H9 (cell line): ENCODE measurements at regions not wholly inside any gene's neighbourhood (a gene's known extent, or its start where the extent isn't known, plus 50 kb on each side); places are given as distances from the start of the nearest gene placed in this dataset.

Source experiments
- DNase-seq: peaks from one replicate; pipeline ENCODE4 v3.0.0-alpha.2; 2017
- H2AFZ ChIP-seq: one replicate; pipeline ENCODE4 v1.6.1; 2013; ENCODE audit warnings: mild to moderate bottlenecking, low read length, control low read depth, moderate library complexity
- H2AK5ac ChIP-seq: 2 replicates; pipeline ENCODE4 v1.6.1; 2013; ENCODE audit warnings: low read length, control low read depth, mixed read lengths; ENCODE audit not compliant: insufficient read length
- H2BK120ac ChIP-seq: one replicate; pipeline ENCODE4 v1.6.1; 2013; ENCODE audit warnings: low read depth, mild to moderate bottlenecking, low read length, control low read depth, inconsistent platforms; ENCODE audit not compliant: poor library complexity, severe bottlenecking
- H2BK12ac ChIP-seq: 2 replicates; pipeline ENCODE4 v1.6.1; 2013; ENCODE audit warnings: low read length, control low read depth, mixed read lengths, low read depth; ENCODE audit not compliant: insufficient read length
- H2BK15ac ChIP-seq: 2 replicates; pipeline ENCODE4 v1.6.1; 2013; ENCODE audit warnings: low read depth, low read length, control low read depth
- H2BK20ac ChIP-seq: one replicate; pipeline ENCODE4 v1.6.1; 2013; ENCODE audit warnings: low read depth, mild to moderate bottlenecking, low read length, control low read depth, inconsistent platforms; ENCODE audit not compliant: poor library complexity, severe bottlenecking
- H2BK5ac ChIP-seq: 2 replicates; pipeline ENCODE4 v1.6.1; 2013; ENCODE audit warnings: low read length, control low read depth, mixed read lengths; ENCODE audit not compliant: insufficient read length
- H3K14ac ChIP-seq: 2 replicates; pipeline ENCODE4 v1.6.1; 2013; ENCODE audit warnings: low read length, control low read depth; ENCODE audit not compliant: insufficient read depth
- H3K18ac ChIP-seq: 2 replicates; pipeline ENCODE4 v1.6.1; 2013; ENCODE audit warnings: low read depth, mild to moderate bottlenecking, mixed read lengths, low read length, control low read depth; ENCODE audit not compliant: insufficient read length
- H3K23ac ChIP-seq: 2 replicates; pipeline ENCODE4 v1.6.1; 2013; ENCODE audit warnings: low read length, control low read depth, mixed read lengths, low read depth; ENCODE audit not compliant: insufficient read length
- H3K23me2 ChIP-seq: 2 replicates; pipeline ENCODE4 v1.6.1; 2013; ENCODE audit warnings: low read depth, mild to moderate bottlenecking, mixed read lengths, low read length, control low read depth; ENCODE audit not compliant: insufficient read length, poor library complexity, severe bottlenecking
- H3K27ac ChIP-seq: 2 replicates; pipeline ENCODE4 v1.5.1; 2013; ENCODE audit warnings: low read length, control low read depth, mixed read lengths, low read depth; ENCODE audit not compliant: insufficient read length
- H3K27me3 ChIP-seq: 2 replicates; pipeline ENCODE4 v1.6.1; 2013; ENCODE audit warnings: low read length, control low read depth, inconsistent platforms; ENCODE audit not compliant: insufficient read depth
- H3K4ac ChIP-seq: 2 replicates; pipeline ENCODE4 v1.6.1; 2013; ENCODE audit warnings: low read depth, mild to moderate bottlenecking, control low read depth, inconsistent platforms, low read length, moderate library complexity
- H3K4me1 ChIP-seq: 2 replicates; pipeline ENCODE4 v1.6.1; 2013; ENCODE audit warnings: low read length, control low read depth, inconsistent platforms; ENCODE audit not compliant: insufficient read depth
- H3K4me2 ChIP-seq: 2 replicates; pipeline ENCODE4 v1.6.1; 2013; ENCODE audit warnings: low read length, control low read depth, mixed read lengths; ENCODE audit not compliant: insufficient read length, insufficient read depth
- H3K56ac ChIP-seq: 2 replicates; pipeline ENCODE4 v1.6.1; 2013; ENCODE audit warnings: low read depth, mild to moderate bottlenecking, mixed read lengths, low read length, control low read depth; ENCODE audit not compliant: insufficient read length
- H3K79me1 ChIP-seq: 2 replicates; pipeline ENCODE4 v1.6.1; 2013; ENCODE audit warnings: low read depth, mild to moderate bottlenecking, moderate library complexity, low read length, control low read depth, inconsistent platforms; ENCODE audit not compliant: insufficient read depth, poor library complexity, severe bottlenecking
- H3K79me2 ChIP-seq: 2 replicates; pipeline ENCODE4 v1.6.1; 2013; ENCODE audit warnings: low read length, control low read depth, inconsistent platforms; ENCODE audit not compliant: insufficient read depth
- H3K9ac ChIP-seq: 2 replicates; pipeline ENCODE4 v1.6.1; 2013; ENCODE audit warnings: low read length, control low read depth, mixed read lengths; ENCODE audit not compliant: insufficient read length; ENCODE audit errors: extremely low read depth
- H3K9me3 ChIP-seq: one replicate; pipeline ENCODE4 v1.6.1; 2013; ENCODE audit warnings: low read depth, low read length, inconsistent platforms; ENCODE audit not compliant: control insufficient read depth
- H3T11ph ChIP-seq: one replicate; pipeline ENCODE4 v1.6.1; 2013; ENCODE audit warnings: mild to moderate bottlenecking, low read length, control low read depth, inconsistent platforms
- H4K20me1 ChIP-seq: one replicate; pipeline ENCODE4 v1.6.1; 2013; ENCODE audit not compliant: control insufficient read depth, insufficient read length, insufficient read depth
- H4K5ac ChIP-seq: 2 replicates; pipeline ENCODE4 v1.6.1; 2013; ENCODE audit warnings: low read depth, mild to moderate bottlenecking, mixed read lengths, low read length, control low read depth; ENCODE audit not compliant: insufficient read length
- H4K8ac ChIP-seq: replicated peaks from 2 replicates; pipeline ENCODE4 v1.6.1; 2013; ENCODE audit warnings: low read length, control low read depth, mixed read lengths, low read depth; ENCODE audit not compliant: insufficient read length
- H4K91ac ChIP-seq: 2 replicates; pipeline ENCODE4 v1.6.1; 2013; ENCODE audit warnings: low read depth, mild to moderate bottlenecking, moderate library complexity, mixed read lengths, low read length, control low read depth; ENCODE audit not compliant: insufficient read length
- H3K27ac Mint-ChIP-seq, 3 experiments: 2 replicates in 2 of 3; 3 replicates in 1 of 3; pipeline ENCODE4 v1.8.0; 2020 to 2021; ENCODE audit warnings: mixed read lengths in 3 of 3, mild to moderate bottlenecking in 1 of 3, moderate library complexity in 1 of 3
- H3K27me3 Mint-ChIP-seq: 2 replicates; pipeline ENCODE4 v1.8.0; 2021; ENCODE audit warnings: low read depth, mild to moderate bottlenecking, moderate library complexity, mixed read lengths
- H3K36me3 Mint-ChIP-seq, 3 experiments: 2 replicates in 2 of 3; 3 replicates in 1 of 3; pipeline ENCODE4 v1.8.0; 2020 to 2021; ENCODE audit warnings: low read depth in 3 of 3, mixed read lengths in 3 of 3; ENCODE audit not compliant: insufficient read depth in 1 of 3
- H3K4me1 Mint-ChIP-seq, 2 experiments: 2 replicates each; pipeline ENCODE4 v1.8.0; 2020; ENCODE audit warnings: mixed read lengths in 2 of 2
- H3K4me3 Mint-ChIP-seq, 2 experiments: 2 replicates in 1 of 2; 3 replicates in 1 of 2; pipeline ENCODE4 v1.8.0; 2020 to 2021; ENCODE audit warnings: mild to moderate bottlenecking in 2 of 2, mixed read lengths in 2 of 2, moderate library complexity in 1 of 2
- H3K9me3 Mint-ChIP-seq, 2 experiments: 2 replicates in 1 of 2; 3 replicates in 1 of 2; pipeline ENCODE4 v1.8.0; 2020; ENCODE audit warnings: mild to moderate bottlenecking in 2 of 2, mixed read lengths in 2 of 2, moderate library complexity in 1 of 2
- WGBS: extraction: QIAGEN DNeasy Blood & Tissue Kit; methylation state at CpG from one replicate; pipeline ENCODE4 v1.1.7; 2013; ENCODE audit warnings: missing lambda C conversion rate, low lambda C conversion rate, mixed read lengths; ENCODE audit not compliant: insufficient read length; ENCODE audit errors: extremely low coverage; 5-methylcytosine and 5-hydroxymethylcytosine counted together
- TF ChIP-seq, protein P1 (sequence below): fragments of 200-600 bp; sonication (generic); conservative IDR thresholded peaks from 3 replicates; pipeline ENCODE4 v1.8.0; 2021; ENCODE audit warnings: antibody characterized with exemption, mild to moderate bottlenecking

DNA sequence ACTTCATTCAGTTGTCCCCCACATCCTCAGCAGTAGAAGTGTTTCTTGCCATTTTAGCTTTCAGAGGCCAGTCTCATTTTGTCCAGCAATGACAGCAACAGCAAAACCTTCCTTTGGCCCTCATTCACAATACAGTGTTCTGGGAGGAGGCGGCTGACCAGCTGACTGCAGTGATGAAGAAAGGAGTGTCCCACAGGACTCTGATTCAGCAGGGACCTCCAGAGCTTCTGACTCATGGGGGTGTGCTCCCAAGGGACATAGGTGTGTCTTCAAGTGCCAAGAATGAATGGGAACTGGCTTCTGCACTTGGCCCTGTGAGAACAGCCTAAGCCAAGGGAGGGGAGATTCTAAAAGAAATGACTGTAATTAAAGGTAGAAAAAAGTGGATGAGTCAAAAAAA is 147.0 kb upstream of the PELI1 start:
- Histone ChIP-seq H3K14ac (no peak overlapping the region), H3K56ac (no peak overlapping the region), H3K79me1 (no peaks in the 10 kb centered on the region), H2BK20ac (no peak overlapping the region), H3T11ph (no peak overlapping the region), H2BK5ac (no peak overlapping the region), H4K91ac (no peak overlapping the region), H2AFZ (no peak overlapping the region), H4K8ac (no peak overlapping the region), H2BK12ac (no peak overlapping the region), H3K79me2 (no peaks in the 10 kb centered on the region), H3K4ac (no peak overlapping the region), H4K5ac (no peak overlapping the region), H4K20me1 (no peaks in the 10 kb centered on the region), H2BK15ac (no peak overlapping the region), H3K23me2 (no peaks in the 10 kb centered on the region), H3K27me3 (no peaks in the 10 kb centered on the region), H3K9ac (no peak overlapping the region), H3K23ac (no peak overlapping the region), H3K27ac (no peak overlapping the region), H3K9me3 (no peaks in the 10 kb centered on the region), H3K18ac (no peak overlapping the region), H2AK5ac (no peak overlapping the region), H3K4me1 (peaks cover 16% of the 10 kb centered on the region), H3K4me2 (no peak overlapping the region), H2BK120ac (no peak overlapping the region)
- Mint-ChIP-seq H3K36me3 (peaks cover 3 to 25% (median 15%) of the 10 kb centered on the region in 3 experiments; a peak in 6 of 7 replicates), H3K27ac (no peak overlapping the region; a peak in 1 of 7 replicates), H3K4me1 (peaks cover 34 to 35% of the 10 kb centered on the region in 2 experiments), H3K27me3 (peaks cover 4% of the 10 kb centered on the region), H3K9me3 (peaks cover 0 to 2% of the 10 kb centered on the region in 2 experiments; a peak in 2 of 5 replicates), H3K4me3 (no peak overlapping the region)
- DNase-seq, result no peak
- TF ChIP-seq, protein P1, sequence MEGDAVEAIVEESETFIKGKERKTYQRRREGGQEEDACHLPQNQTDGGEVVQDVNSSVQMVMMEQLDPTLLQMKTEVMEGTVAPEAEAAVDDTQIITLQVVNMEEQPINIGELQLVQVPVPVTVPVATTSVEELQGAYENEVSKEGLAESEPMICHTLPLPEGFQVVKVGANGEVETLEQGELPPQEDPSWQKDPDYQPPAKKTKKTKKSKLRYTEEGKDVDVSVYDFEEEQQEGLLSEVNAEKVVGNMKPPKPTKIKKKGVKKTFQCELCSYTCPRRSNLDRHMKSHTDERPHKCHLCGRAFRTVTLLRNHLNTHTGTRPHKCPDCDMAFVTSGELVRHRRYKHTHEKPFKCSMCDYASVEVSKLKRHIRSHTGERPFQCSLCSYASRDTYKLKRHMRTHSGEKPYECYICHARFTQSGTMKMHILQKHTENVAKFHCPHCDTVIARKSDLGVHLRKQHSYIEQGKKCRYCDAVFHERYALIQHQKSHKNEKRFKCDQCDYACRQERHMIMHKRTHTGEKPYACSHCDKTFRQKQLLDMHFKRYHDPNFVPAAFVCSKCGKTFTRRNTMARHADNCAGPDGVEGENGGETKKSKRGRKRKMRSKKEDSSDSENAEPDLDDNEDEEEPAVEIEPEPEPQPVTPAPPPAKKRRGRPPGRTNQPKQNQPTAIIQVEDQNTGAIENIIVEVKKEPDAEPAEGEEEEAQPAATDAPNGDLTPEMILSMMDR, result no peak
- no CpG with 5 or more reads among the region's 1 CpG for WGBS
